GM12873 (cell line): ENCODE measurements at regions not wholly inside any gene's neighbourhood (a gene's known extent, or its start where the extent isn't known, plus 50 kb on each side); places are given as distances from the start of the nearest gene placed in this dataset.

Source experiments
- CTCF ChIP-seq: IDR thresholded peaks from 2 replicates; pipeline ENCODE4 v1.5.1; 2012; ENCODE audit warnings: low read depth, mild to moderate bottlenecking, moderate library complexity, low read length, control low read depth; ENCODE audit not compliant: insufficient read depth; ENCODE audit errors: missing control alignments

- no peak for TF ChIP-seq CTCF
Observed at GRCh38 chr18:22254088-22254487, 84.7 kb downstream of the GATA6 start.

- TF ChIP-seq CTCF = no peak
Observed at GRCh38 chr18:22253676-22254075, 84.3 kb downstream of the GATA6 start.

GRCh38 chr18:22253156-22253555, 83.8 kb downstream of the GATA6 start:
- TF ChIP-seq CTCF = no peak
